Activated CD8-positive, alpha-beta T cell treated with anti-CD3 and anti-CD28 coated beads for 36 hours (primary cell): ENCODE measurements at regions not wholly inside any gene's neighbourhood (a gene's known extent, or its start where the extent isn't known, plus 50 kb on each side); places are given as distances from the start of the nearest gene placed in this dataset.

Experiments
- ATAC-seq: fragments of 200-7000 bp; cut with Tn5 transposase; one replicate; pipeline ENCODE4 v1.10.0; 2021; ENCODE audit warnings: mild to moderate bottlenecking, moderate library complexity
- CTCF ChIA-PET: fragments of 350-600 bp; sonication (Branson Sonifier 250); formaldehyde crosslinking; loops from one replicate; lab custom pipeline; 2021; ENCODE audit warnings: antibody characterized with exemption; lab: Charles Lee
- POLR2A ChIA-PET: fragments of 350-600 bp; sonication (Branson Sonifier 250); formaldehyde crosslinking; loops from one replicate; lab custom pipeline; 2021; ENCODE audit warnings: antibody characterized with exemption; lab: Charles Lee
- DNase-seq: peaks from one replicate; pipeline ENCODE4 v3.0.0-alpha.2; 2020
- H3K27ac Mint-ChIP-seq: one replicate; pipeline ENCODE4 v1.8.0; 2021; ENCODE audit warnings: mild to moderate bottlenecking, mixed read lengths
- H3K27me3 Mint-ChIP-seq: one replicate; pipeline ENCODE4 v1.8.0; 2021; ENCODE audit warnings: mixed read lengths
- H3K36me3 Mint-ChIP-seq: one replicate; pipeline ENCODE4 v1.8.0; 2021; ENCODE audit warnings: low read depth, mixed read lengths
- H3K4me1 Mint-ChIP-seq: one replicate; pipeline ENCODE4 v1.8.0; 2021; ENCODE audit warnings: low read depth, mixed read lengths
- H3K4me3 Mint-ChIP-seq: one replicate; pipeline ENCODE4 v1.8.0; 2021; ENCODE audit warnings: mild to moderate bottlenecking, moderate library complexity, mixed read lengths
- H3K9me3 Mint-ChIP-seq: one replicate; pipeline ENCODE4 v1.8.0; 2021; ENCODE audit warnings: mixed read lengths
- intact Hi-C: fragments of 100-400 bp; cut with micrococcal nuclease; formaldehyde crosslinking; loops from one replicate; pipeline ENCODE4 v1.10.0; 2022
- TF ChIP-seq, protein P1 (sequence below): fragments of 200-600 bp; IDR thresholded peaks from one replicate; pipeline ENCODE4 v1.8.0; 2022; ENCODE audit warnings: antibody characterized with exemption, mild to moderate bottlenecking

DNA sequence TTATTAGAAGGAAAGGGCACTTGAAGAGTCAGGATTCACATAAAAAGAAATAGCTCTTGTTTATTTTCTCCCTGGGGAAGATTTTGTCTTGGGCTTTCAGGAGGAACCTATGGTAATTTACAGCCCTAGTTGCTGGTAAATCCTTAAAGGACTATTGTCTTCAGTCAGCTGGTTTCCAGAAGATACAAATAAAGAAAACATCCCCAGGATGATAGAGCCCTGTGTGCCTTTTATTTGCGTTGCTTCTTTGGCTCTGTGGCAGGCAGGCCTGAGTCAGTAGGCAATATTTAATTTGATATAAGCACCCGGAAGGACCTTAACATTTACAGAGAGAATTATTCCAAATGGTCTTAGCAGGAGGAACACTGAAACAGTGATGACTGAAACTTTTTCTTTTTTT lies 131.0 kb upstream of the SLC34A2 start:
- Mint-ChIP-seq H3K9me3 (no peaks in the 10 kb centered on the region), H3K4me1 (no peaks in the 10 kb centered on the region), H3K27me3 (peaks cover 2% of the 10 kb centered on the region), H3K27ac (no peak overlapping the region), H3K4me3 (no peak overlapping the region), H3K36me3 (no peaks in the 10 kb centered on the region)
- DNase-seq: no peak
- ChIA-PET CTCF (interaction anchor here (0.9 to 1.4 kb wide), 2 partner anchors 9 to 85 kb away, joined by 3 read pairs; no protein-coding TSS in a partner anchor), POLR2A (no interaction called here)
- ATAC-seq: no peak
- intact Hi-C loops: no loop called here
- TF ChIP-seq, protein P1, sequence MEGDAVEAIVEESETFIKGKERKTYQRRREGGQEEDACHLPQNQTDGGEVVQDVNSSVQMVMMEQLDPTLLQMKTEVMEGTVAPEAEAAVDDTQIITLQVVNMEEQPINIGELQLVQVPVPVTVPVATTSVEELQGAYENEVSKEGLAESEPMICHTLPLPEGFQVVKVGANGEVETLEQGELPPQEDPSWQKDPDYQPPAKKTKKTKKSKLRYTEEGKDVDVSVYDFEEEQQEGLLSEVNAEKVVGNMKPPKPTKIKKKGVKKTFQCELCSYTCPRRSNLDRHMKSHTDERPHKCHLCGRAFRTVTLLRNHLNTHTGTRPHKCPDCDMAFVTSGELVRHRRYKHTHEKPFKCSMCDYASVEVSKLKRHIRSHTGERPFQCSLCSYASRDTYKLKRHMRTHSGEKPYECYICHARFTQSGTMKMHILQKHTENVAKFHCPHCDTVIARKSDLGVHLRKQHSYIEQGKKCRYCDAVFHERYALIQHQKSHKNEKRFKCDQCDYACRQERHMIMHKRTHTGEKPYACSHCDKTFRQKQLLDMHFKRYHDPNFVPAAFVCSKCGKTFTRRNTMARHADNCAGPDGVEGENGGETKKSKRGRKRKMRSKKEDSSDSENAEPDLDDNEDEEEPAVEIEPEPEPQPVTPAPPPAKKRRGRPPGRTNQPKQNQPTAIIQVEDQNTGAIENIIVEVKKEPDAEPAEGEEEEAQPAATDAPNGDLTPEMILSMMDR: no peak

DNA sequence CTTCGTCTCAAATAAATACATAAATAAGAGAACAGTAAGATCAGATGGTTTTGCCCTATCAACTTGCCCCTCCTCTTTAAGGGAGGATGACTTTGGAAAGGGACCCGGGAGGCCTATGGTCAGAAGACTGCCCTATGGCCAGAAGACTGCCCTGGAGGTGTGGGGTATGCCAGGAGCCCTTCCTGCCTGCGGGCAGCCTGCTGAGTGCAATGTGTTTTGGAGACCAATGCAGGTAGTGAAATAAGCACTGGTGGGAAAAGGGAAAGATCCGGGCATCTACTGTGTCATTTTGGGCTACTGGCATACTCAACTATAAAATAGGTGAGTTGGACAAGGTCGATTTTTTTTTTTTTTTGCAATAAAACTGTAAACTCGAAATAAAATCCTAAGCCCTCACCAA lies 129.8 kb upstream of the SLC34A2 start:
- Mint-ChIP-seq H3K27ac (no peak overlapping the region), H3K27me3 (peaks cover 2% of the 10 kb centered on the region), H3K9me3 (no peaks in the 10 kb centered on the region), H3K4me3 (no peak overlapping the region), H3K36me3 (no peaks in the 10 kb centered on the region), H3K4me1 (no peaks in the 10 kb centered on the region)
- no peak for DNase-seq
- ChIA-PET CTCF (no interaction called here), POLR2A (no interaction called here)
- ATAC-seq: no peak
- intact Hi-C loops: no loop called here
- TF ChIP-seq, protein P1: no peak

DNA sequence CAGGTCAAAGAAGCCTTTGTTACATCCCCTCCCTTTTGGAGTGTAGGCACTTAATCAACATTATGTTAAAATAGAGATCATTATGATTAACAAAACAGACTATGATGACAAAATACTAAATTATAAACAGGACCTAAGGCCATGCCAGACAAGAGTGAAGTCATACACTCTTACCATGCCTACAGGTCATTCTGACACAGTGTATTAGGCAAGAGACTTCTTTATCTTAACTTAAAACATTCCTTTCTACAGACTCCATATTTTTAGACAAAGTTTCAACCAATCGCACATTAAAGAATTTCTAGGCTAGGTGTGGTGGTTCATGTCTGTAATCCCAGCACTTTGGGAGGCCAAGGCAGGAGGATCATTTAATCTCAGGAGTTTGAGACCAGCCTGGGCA lies 128.6 kb upstream of the SLC34A2 start:
- ChIA-PET CTCF (no interaction called here), POLR2A (no interaction called here)
- Mint-ChIP-seq H3K27me3 (peaks cover 3% of the 10 kb centered on the region), H3K4me3 (no peak overlapping the region), H3K36me3 (no peaks in the 10 kb centered on the region), H3K9me3 (no peaks in the 10 kb centered on the region), H3K4me1 (no peaks in the 10 kb centered on the region), H3K27ac (no peak overlapping the region)
- intact Hi-C loops: no loop called here
- DNase-seq (no peak), ATAC-seq (no peak)
- TF ChIP-seq, protein P1: no peak

DNA sequence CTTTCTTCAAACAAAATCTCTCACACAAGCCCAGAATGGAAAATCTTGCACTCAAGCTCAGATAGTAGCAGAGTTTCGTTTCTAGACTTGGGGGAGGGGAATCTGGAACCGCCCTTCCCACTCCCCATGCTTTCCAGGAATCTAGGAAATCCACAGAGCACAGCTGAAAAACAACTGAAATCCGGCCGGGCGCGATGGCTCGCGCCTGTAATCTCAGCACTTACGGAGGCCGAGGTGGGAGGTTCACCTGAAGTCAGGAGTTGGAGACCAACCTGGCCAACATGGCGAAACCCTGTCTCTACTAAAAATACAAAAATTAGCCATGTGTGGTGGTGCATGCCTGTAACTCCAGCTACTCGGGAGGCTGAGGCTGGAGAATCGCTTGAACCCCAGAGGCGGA lies 127.3 kb upstream of the SLC34A2 start:
- Mint-ChIP-seq H3K9me3 (no peaks in the 10 kb centered on the region), H3K36me3 (no peaks in the 10 kb centered on the region), H3K4me1 (no peaks in the 10 kb centered on the region), H3K4me3 (no peak overlapping the region), H3K27me3 (peaks cover 3% of the 10 kb centered on the region), H3K27ac (no peak overlapping the region)
- DNase-seq: no peak
- TF ChIP-seq, protein P1: no peak
- no peak for ATAC-seq
- ChIA-PET POLR2A (no interaction called here), CTCF (interaction anchor here (0.6 kb wide), 1 partner anchor 11 kb away, joined by 3 read pairs; no protein-coding TSS in a partner anchor)
- intact Hi-C loops: no loop called here

DNA sequence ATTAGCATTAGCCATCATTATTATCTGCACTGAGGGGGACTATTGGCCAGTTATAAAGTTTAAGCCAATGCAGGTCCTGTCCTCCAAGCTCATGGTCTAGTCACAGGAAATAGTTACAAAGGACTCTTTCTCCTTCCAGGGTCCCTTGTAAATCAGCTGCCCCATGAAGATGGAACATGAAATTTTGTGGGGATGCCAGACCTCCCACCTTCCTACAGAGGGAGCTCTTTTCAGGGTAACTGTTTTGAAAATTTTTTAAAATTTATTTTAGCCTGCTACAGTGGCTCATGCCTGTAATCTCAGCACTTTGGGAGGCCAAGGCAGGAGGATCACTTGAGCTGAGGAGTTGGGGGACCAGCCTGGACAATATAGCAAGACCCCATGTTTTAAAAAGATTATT lies 124.4 kb upstream of the SLC34A2 start:
- TF ChIP-seq, protein P1: no peak
- intact Hi-C loops: no loop called here
- H3K36me3 Mint-ChIP-seq: no peaks in the 10 kb centered on the region
- H3K4me1 Mint-ChIP-seq: no peaks in the 10 kb centered on the region
- no peak overlapping the region for H3K4me3 Mint-ChIP-seq
- ATAC-seq (no peak), DNase-seq (no peak)
- peaks cover 3% of the 10 kb centered on the region for H3K27me3 Mint-ChIP-seq
- ChIA-PET CTCF (interaction anchor here (0.6 to 1.0 kb wide), 3 partner anchors 12 to 112 kb away, joined by 3 read pairs; no protein-coding TSS in a partner anchor), POLR2A (no interaction called here)
- no peak overlapping the region for H3K27ac Mint-ChIP-seq
- H3K9me3 Mint-ChIP-seq: no peaks in the 10 kb centered on the region
